HG03378 (cell line): ENCODE measurements at regions not wholly inside any gene's neighbourhood (a gene's known extent, or its start where the extent isn't known, plus 50 kb on each side); places are given as distances from the start of the nearest gene placed in this dataset.

ENCODE experiments used
- ATAC-seq: cut with Tn5 transposase; IDR thresholded peaks from one replicate; pipeline ENCODE4 v1.9.1; 2021; ENCODE audit warnings: mild to moderate bottlenecking, moderate library complexity; ENCODE audit not compliant: unreplicated experiment

GRCh38 chr2:173419506-173419905 lies 64.8 kb downstream of the CDCA7 start:
- ATAC-seq, result no peak

GRCh38 chr2:173424886-173425285 lies 70.2 kb downstream of the CDCA7 start:
- ATAC-seq, result no peak

- no peak for ATAC-seq
Measured at GRCh38 chr2:173427887-173428668, 73.4 kb downstream of the CDCA7 start.

GRCh38 chr2:173431191-173431590 lies 76.5 kb downstream of the CDCA7 start:
- ATAC-seq, result no peak

- no peak for ATAC-seq
Measured at GRCh38 chr2:173432049-173432754, 77.5 kb downstream of the CDCA7 start.

GRCh38 chr2:173434762-173435569 lies 80.3 kb downstream of the CDCA7 start:
- ATAC-seq, result no peak

- no peak for ATAC-seq
Measured at GRCh38 chr2:173435574-173435973, 80.9 kb downstream of the CDCA7 start.

- ATAC-seq, result no peak
Measured at GRCh38 chr2:173436088-173436487, 81.4 kb downstream of the CDCA7 start.

GRCh38 chr2:173441222-173441621 lies 86.5 kb downstream of the CDCA7 start:
- no peak for ATAC-seq

- ATAC-seq, result no peak
Measured at GRCh38 chr2:173442542-173442941, 87.9 kb downstream of the CDCA7 start.

- no peak for ATAC-seq
Measured at GRCh38 chr2:173446722-173447121, 92.0 kb downstream of the CDCA7 start.

GRCh38 chr2:173448938-173449471 lies 94.3 kb downstream of the CDCA7 start:
- no peak for ATAC-seq

- ATAC-seq, result no peak
Measured at GRCh38 chr2:173451118-173451517, 96.4 kb downstream of the CDCA7 start.

GRCh38 chr2:173451941-173452340 lies 97.3 kb downstream of the CDCA7 start:
- ATAC-seq, result no peak

GRCh38 chr2:173452416-173452815 lies 97.7 kb downstream of the CDCA7 start:
- no peak for ATAC-seq

- ATAC-seq, result no peak
Measured at GRCh38 chr2:173456960-173457359, 102.3 kb downstream of the CDCA7 start.

- no peak for ATAC-seq
Measured at GRCh38 chr2:173457366-173457765, 102.7 kb downstream of the CDCA7 start.

- no peak for ATAC-seq
Measured at GRCh38 chr2:173458991-173459780, 104.5 kb downstream of the CDCA7 start.

GRCh38 chr2:173462892-173463840 lies 108.5 kb downstream of the CDCA7 start:
- ATAC-seq, result no peak
